ENCODE measurements at regions not wholly inside any gene's neighbourhood (a gene's known extent, or its start where the extent isn't known, plus 50 kb on each side); places are given as distances from the start of the nearest gene placed in this dataset.
"Not testable (repeated sequence)": the region's sequence is repeated elsewhere in the genome, so short reads cannot be mapped to it uniquely, and the experiment has no call there.

DNA sequence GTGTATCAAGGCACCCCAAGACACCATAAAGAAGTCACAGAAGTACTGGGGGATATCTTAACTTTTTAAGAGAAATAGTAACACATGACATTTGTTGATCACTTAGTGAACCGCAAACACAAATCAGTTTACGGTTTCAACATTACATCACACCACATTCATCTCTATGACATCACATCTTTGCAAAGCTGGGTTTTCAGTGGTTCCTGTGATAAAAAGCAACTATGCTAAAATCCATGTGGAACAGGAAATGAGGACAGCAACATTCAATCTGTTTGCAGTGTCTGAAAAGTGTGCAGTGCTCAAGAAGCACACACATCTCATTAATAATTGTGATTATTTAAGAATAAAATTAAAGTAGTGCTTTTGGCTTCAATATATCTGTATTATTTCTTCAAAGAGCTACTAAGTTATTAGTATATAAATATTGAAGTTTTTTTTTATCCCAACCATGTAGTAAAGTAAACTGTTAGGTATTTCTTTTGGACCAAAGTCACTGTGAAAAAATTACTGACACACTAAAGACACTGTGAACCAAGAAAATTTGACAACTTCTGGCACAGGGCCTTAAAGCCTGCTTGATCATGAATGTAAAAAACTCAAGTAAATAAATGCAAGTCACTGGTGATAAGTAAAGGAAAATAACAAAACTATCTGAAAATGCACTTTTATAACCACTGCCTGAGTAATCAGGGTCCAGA is 156.0 kb upstream of the SOX6 start:
- H3K4me3 ChIP-seq (replicated peaks in 1 of 2; ENCODE audit: low read depth in 2 of 2, low read length in 2 of 2), result no peak overlapping the region
- TF ChIP-seq, protein P1, sequence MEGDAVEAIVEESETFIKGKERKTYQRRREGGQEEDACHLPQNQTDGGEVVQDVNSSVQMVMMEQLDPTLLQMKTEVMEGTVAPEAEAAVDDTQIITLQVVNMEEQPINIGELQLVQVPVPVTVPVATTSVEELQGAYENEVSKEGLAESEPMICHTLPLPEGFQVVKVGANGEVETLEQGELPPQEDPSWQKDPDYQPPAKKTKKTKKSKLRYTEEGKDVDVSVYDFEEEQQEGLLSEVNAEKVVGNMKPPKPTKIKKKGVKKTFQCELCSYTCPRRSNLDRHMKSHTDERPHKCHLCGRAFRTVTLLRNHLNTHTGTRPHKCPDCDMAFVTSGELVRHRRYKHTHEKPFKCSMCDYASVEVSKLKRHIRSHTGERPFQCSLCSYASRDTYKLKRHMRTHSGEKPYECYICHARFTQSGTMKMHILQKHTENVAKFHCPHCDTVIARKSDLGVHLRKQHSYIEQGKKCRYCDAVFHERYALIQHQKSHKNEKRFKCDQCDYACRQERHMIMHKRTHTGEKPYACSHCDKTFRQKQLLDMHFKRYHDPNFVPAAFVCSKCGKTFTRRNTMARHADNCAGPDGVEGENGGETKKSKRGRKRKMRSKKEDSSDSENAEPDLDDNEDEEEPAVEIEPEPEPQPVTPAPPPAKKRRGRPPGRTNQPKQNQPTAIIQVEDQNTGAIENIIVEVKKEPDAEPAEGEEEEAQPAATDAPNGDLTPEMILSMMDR (IDR thresholded peaks at IDR 0.05; ENCODE audit: low read depth, low read length), result no peak
- no peak for DNase-seq (ENCODE audit: low read depth in 2 of 2)

DNA sequence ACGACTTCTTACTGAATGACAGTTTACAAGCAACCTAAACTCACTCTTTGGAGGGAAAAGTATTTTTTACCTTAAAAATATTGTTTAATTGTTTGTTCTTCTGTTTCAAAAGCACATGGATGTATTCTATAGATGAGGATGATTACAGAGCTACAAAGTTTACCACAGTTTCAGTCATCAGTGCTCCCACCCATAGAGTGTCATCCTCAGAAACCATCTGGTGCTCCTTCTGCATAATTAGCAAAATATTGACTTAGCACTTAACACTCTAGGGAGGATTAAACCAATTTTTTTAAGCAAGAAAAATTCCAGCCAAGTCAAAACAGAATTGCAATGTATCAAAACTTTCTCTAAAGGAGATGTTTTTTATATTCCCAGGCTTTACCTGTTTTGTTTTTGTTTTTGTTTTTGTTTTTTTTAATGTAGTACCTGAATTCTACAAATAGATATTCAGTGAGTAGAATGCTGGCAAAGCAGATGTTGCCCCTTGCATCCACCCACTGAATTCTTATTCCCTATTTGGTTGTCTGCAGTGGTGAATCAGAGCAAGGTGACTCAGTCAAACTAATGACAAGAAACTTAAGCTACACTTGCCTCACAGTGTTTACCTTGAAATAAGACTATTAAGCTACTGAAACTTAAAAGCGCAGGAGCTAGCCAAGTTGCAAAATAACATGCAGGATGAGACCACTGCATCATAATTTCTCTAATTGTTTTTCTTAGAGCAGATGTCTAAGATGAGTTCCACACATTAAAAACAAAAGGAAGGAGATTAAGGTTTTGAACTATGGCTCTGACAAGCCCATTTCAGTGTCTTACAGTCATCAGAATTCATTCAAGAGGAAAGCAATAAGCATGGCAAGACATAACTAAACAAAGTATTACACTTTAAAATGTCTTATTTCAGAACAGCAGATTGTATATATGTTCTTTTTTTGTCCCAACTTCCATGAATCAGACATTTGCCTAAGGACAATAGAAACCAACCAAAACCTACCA is 155.1 kb upstream of the SOX6 start:
- peak; percentile 1 to 53 for DNase-seq (ENCODE audit: low read depth in 2 of 2)

GRCh38 chr11:16505481-16505880 is 149.1 kb upstream of the SOX6 start:
- TF ChIP-seq, protein P1 (IDR thresholded peaks at IDR 0.05; ENCODE audit: low read depth, low read length), result no peak
- H3K4me3 ChIP-seq (replicated peaks in 1 of 2; ENCODE audit: low read depth in 2 of 2, low read length in 2 of 2), result no peak overlapping the region
- no peak for DNase-seq (ENCODE audit: low read depth in 2 of 2)

More for the DNA sequence above, 155.1 kb upstream of the SOX6 start:
- H3K4me3 ChIP-seq (replicated peaks in 1 of 2; ENCODE audit: low read depth in 2 of 2, low read length in 2 of 2), result no peak overlapping the region
- TF ChIP-seq, protein P1 (IDR thresholded peaks at IDR 0.05; ENCODE audit: low read depth, low read length), result no peak

GRCh38 chr11:16503891-16504290 is 147.5 kb upstream of the SOX6 start:
- not testable (repeated sequence) for DNase-seq (ENCODE audit: low read depth in 2 of 2); H3K4me3 ChIP-seq (replicated peaks in 1 of 2; ENCODE audit: low read depth in 2 of 2, low read length in 2 of 2)

DNA sequence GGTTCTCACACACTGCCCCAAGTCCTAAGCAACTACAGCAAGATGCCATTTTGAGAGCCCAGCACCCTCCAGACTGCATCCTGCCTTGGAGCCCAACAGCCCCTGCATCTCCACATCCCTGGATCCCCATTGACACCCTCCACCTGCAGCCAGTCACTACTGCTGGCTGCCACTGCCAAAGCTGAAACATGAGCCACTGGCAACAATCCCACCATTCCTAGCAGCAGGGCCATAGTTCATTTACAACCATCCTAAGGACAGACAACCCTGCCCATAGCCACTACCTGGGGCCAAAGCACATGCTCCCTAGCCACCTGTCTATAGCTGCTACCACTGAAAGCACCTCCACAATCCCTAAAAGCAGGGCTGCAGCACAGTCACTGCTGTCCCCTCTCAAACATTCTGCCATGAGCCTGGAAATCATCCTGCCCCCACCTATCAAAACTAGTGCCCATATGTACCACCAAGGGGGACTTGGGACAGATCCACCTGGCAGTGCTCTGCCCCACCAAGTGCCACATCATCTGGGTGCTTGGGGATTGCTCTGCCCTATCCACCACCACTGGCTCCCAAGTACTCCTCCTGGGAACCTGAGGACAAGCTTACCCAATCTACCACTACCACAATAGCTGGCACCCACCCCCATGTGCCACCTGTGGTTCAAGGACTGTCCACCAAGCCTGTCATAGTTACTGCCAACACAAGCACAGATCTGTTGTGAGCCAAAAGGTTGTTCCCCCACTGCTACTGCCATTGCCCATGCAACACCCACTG is 138.8 kb upstream of the SOX6 start:
- DNase-seq (ENCODE audit: low read depth in 2 of 2), result no peak
- TF ChIP-seq, protein P1 (IDR thresholded peaks at IDR 0.05; ENCODE audit: low read depth, low read length), result no peak
- no peak overlapping the region for H3K4me3 ChIP-seq (replicated peaks in 1 of 2; ENCODE audit: low read depth in 2 of 2, low read length in 2 of 2)

GRCh38 chr11:16484434-16484833 is 128.1 kb upstream of the SOX6 start:
- TF ChIP-seq, protein P1 (IDR thresholded peaks at IDR 0.05; ENCODE audit: low read depth, low read length), result no peak
- no peak overlapping the region for H3K4me3 ChIP-seq (replicated peaks in 1 of 2; ENCODE audit: low read depth in 2 of 2, low read length in 2 of 2)
- DNase-seq (ENCODE audit: low read depth in 2 of 2), result no peak

Measured in cardiac fibroblast (primary cell).